ENCODE measurements at regions not wholly inside any gene's neighbourhood (a gene's known extent, or its start where the extent isn't known, plus 50 kb on each side); places are given as distances from the start of the nearest gene placed in this dataset.

DNA sequence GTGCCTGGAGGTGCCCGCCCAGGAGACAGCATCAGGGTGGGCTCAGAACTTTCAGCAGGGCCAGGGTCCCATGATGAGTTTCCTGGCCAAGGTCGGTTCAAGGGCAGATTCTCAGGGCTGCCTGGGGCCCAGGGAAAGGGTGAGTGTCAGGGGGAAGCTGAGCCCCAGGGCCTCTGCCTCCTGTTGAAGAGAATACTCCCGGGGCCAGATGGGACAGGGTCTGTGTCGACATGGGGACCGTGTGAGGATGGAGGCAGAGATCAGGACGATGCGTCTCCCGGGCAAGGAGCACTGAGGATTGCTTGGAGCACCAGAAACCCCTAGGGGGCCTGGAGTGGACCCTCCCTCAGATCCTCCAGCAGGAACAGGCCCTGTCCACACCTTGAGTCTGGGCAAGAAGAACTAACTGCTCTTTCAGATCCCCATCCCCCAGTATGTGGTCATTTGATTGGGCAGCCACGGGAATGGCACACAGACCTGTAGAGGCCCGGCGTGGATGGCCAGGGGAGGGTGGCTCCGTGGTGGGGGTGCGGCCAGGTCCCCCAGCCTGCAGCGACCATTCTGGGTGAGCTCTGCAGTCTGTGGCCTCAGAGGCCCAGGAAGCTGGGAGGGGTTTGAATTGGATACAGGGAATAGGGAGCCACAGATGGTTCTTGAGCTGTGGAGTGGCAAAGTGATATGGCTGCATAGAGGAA, 1078.7 kb downstream of the BRD1 start:
- Histone ChIP-seq H3K36me3 (ENCODE audit: control insufficient read depth, insufficient read depth, low read length) (no peaks in the 10 kb centered on the region), H3K4me3 (ENCODE audit: low read depth, low read length) (no peak overlapping the region), H3K27me3 (ENCODE audit: control insufficient read depth, insufficient read depth, low read length) (no peaks in the 10 kb centered on the region)
- FAIRE-seq (no peak), DNase-seq (ENCODE audit: low read depth) (no peak)
- TF ChIP-seq, protein P1, sequence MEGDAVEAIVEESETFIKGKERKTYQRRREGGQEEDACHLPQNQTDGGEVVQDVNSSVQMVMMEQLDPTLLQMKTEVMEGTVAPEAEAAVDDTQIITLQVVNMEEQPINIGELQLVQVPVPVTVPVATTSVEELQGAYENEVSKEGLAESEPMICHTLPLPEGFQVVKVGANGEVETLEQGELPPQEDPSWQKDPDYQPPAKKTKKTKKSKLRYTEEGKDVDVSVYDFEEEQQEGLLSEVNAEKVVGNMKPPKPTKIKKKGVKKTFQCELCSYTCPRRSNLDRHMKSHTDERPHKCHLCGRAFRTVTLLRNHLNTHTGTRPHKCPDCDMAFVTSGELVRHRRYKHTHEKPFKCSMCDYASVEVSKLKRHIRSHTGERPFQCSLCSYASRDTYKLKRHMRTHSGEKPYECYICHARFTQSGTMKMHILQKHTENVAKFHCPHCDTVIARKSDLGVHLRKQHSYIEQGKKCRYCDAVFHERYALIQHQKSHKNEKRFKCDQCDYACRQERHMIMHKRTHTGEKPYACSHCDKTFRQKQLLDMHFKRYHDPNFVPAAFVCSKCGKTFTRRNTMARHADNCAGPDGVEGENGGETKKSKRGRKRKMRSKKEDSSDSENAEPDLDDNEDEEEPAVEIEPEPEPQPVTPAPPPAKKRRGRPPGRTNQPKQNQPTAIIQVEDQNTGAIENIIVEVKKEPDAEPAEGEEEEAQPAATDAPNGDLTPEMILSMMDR (IDR thresholded peaks at IDR 0.05; ENCODE audit: insufficient read depth, low read length, severe bottlenecking), result no peak

DNA sequence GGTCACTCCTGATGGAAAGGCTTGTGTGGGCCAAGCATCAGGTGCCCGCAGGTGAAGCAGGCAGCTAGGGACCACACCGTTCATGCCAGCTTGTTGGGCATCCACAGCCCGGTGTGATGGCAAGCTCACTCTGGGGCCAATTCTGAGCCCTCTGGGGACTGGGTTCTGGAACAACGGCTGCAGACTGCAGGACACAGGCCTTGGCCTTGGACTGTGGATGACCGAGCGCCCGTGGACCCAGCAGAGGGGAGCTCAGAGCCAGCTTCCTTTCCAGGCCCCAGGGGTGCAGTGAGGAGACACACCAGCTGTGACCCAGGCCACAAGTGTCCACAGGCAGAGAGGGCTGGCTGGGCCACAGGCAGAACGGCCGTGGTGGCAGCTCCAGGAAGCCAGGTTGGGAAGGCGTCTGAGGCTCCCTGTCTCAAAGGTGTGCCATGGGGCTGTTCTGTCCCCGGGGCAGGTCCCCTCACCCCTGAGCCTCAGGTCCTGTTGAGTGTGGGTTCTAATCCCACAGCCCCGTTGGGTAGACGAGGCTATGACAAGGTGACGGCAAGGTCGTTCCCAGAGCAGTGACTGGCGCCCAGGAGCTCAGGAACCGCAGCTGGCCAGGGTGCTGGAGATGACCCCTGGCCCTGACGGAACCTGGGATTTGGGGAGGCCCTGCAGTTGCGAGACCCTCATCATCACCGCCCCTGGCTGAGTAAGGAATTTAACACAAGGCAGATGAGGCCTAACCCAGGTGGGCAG, 1079.4 kb downstream of the BRD1 start:
- TF ChIP-seq, protein P1 (IDR thresholded peaks at IDR 0.05; ENCODE audit: insufficient read depth, low read length, severe bottlenecking), result no peak
- DNase-seq (ENCODE audit: low read depth) (no peak), FAIRE-seq (no peak)
- H3K36me3 ChIP-seq (ENCODE audit: control insufficient read depth, insufficient read depth, low read length), result no peaks in the 10 kb centered on the region
- no peak overlapping the region for H3K4me3 ChIP-seq (ENCODE audit: low read depth, low read length)
- no peaks in the 10 kb centered on the region for H3K27me3 ChIP-seq (ENCODE audit: control insufficient read depth, insufficient read depth, low read length)

DNA sequence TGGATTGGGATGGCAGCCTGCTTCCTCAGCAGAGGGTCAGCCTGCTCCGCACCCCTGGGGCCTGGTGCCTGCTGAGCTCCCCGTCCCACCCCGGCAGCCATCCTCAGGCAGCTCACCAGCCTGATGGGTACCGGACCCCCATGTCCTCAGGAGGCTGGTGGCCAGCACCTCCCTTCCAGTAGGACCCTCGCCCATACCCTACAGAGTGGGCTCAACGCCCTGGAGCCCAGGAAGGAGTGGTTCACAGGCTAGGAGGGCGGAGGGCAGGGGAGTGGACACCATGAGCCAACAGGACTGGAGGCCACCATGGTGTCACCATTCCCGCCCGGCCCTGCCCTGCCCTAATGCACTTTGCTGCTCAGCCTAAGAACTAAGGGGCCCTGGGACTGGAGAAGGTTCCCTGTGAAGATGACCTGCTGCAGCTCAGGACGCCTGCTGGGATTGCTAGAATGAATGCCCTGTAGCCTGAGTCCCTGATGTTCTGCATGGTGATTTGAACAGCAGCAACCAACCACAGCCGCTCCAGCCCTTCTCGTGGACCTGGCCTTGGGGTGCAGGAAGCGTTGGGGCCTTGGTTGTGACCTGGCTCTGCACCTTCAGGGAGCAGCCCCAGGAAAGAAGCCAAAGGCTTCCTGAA, 1080.8 kb downstream of the BRD1 start:
- H3K4me3 ChIP-seq (ENCODE audit: low read depth, low read length), result no peak overlapping the region
- no peak for DNase-seq (ENCODE audit: low read depth)
- H3K27me3 ChIP-seq (ENCODE audit: control insufficient read depth, insufficient read depth, low read length), result no peaks in the 10 kb centered on the region

DNA sequence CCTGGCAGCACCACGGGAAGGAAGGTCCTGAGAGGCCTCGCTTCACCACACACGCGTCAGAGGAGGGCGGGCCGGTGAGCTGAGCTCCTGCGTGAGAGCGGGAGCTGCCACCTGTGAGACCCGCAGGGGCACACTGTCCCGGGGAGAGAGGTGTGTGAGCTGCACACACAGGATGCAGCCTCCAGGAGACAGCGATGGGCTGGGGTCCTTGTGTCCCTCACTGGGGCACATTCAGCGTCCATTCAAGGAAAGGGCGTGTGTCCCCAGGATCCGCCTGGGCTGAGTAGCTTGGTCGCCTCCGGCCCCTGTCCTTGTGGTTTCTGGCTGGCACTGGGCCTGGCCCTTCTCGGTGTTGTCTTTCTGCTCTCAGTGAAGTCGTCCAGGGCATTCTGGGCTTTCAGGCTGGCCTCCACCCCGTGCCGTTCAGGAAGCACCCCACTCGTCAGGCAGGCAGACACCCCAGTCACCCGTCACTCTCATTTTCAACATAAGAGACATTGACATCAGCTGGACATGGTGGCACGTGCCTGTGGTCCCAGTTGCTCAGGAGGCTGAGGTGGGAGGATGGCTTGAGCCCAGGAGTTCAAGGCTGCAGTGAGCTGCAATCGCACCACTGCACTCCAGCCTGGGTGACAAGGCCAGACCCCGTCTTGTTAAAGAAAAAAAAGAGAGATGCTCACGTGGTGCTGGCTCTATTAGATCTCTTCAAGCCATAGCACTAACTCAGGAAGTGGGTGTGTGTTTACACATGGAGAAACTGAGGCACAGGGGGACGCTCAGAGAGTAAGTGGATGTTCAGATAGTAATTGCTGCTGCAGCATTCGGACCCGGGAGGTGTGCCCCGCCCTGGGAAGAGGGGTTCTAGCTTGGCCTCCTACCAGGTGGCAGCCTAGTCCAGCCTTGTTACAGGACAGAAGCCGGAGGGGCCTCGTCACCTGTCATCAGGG, 1081.6 kb downstream of the BRD1 start:
- no peaks in the 10 kb centered on the region for H3K27me3 ChIP-seq (ENCODE audit: control insufficient read depth, insufficient read depth, low read length)
- H3K4me3 ChIP-seq (ENCODE audit: low read depth, low read length), result no peak overlapping the region
- no peaks in the 10 kb centered on the region for H3K36me3 ChIP-seq (ENCODE audit: control insufficient read depth, insufficient read depth, low read length)
- TF ChIP-seq, protein P1 (IDR thresholded peaks at IDR 0.05; ENCODE audit: insufficient read depth, low read length, severe bottlenecking), result no peak
- DNase-seq (ENCODE audit: low read depth) (no peak), FAIRE-seq (no peak)

More for the DNA sequence above, 1080.8 kb downstream of the BRD1 start:
- FAIRE-seq, result no peak
- no peaks in the 10 kb centered on the region for H3K36me3 ChIP-seq (ENCODE audit: control insufficient read depth, insufficient read depth, low read length)
- TF ChIP-seq, protein P1 (IDR thresholded peaks at IDR 0.05; ENCODE audit: insufficient read depth, low read length, severe bottlenecking), result no peak

DNA sequence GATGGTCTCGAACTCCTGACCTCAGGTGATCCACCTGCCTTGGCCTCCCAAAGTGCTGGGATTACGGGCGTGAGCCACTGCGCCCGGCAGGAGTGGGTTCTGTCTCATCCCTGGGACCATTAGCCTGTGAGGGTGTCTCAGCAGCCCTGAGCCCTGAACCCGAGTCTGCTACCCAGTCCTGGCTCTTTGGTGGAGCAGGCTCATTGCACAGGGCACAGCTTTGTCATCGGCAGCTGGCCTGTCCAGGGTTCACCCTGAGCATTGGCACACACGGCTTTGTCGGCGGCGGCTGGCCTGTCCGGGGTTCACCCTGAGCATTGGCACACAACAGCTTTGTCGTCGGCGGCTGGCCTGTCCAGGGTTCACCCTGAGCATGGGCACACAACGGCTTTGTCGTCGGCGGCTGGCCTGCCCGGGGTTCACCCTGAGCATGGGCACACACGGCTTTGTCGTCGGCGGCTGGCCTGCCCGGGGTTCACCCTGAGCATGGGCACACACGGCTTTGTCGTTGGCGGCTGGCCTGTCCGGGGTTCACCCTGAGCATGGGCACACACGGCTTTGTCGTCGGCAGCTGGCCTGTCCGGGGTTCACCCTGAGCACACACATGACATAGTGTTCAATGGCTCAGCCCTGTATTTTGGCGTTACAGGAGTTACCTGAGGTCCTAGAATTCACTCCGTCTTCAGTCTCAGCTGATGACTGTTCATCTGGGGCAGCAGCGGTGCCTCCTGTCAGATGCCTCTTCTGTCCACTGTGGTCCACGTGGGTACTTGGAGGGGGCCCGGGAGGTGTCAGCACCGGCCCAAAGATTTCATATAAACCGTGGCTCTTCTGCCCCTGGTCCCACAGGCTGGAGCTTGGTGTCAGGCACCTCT, 1082.5 kb downstream of the BRD1 start:
- no peaks in the 10 kb centered on the region for H3K36me3 ChIP-seq (ENCODE audit: control insufficient read depth, insufficient read depth, low read length)
- no peaks in the 10 kb centered on the region for H3K27me3 ChIP-seq (ENCODE audit: control insufficient read depth, insufficient read depth, low read length)
- no peak for FAIRE-seq
- TF ChIP-seq, protein P1 (IDR thresholded peaks at IDR 0.05; ENCODE audit: insufficient read depth, low read length, severe bottlenecking), result no peak
- DNase-seq (ENCODE audit: low read depth), result no peak
- no peak overlapping the region for H3K4me3 ChIP-seq (ENCODE audit: low read depth, low read length)

Data from bronchial epithelial cell (primary cell).